Ramos (cell line): ENCODE measurements at regions not wholly inside any gene's neighbourhood (a gene's known extent, or its start where the extent isn't known, plus 50 kb on each side); places are given as distances from the start of the nearest gene placed in this dataset.

Experiments
- in situ Hi-C: fragments of 300-500 bp; cut with MboI; formaldehyde crosslinking; loops from one replicate; pipeline ENCODE4 v1.14.3; 2022; ENCODE audit warnings: low sequenced_read_pairs; ENCODE audit not compliant: unreplicated experiment

DNA sequence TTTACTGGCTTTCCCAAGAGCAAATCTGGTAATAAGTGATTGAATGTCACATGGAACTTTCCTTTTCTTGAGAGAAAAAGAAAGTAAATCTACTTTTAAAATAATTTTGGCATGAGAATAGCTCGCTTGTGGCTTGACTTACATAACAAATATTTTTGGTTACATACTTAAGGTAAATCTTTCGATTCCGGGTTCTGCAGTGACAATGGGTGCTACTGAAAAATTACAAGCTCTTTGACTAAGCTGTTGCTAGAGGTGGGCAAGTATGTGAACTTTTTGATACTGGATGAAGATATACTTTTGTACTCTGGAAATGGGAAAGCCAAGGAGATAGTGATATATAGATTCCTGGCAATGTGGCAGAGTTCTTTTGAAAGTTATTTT, 51.9 kb upstream of the OTOL1 start:
- in situ Hi-C loops = no loop called here

DNA sequence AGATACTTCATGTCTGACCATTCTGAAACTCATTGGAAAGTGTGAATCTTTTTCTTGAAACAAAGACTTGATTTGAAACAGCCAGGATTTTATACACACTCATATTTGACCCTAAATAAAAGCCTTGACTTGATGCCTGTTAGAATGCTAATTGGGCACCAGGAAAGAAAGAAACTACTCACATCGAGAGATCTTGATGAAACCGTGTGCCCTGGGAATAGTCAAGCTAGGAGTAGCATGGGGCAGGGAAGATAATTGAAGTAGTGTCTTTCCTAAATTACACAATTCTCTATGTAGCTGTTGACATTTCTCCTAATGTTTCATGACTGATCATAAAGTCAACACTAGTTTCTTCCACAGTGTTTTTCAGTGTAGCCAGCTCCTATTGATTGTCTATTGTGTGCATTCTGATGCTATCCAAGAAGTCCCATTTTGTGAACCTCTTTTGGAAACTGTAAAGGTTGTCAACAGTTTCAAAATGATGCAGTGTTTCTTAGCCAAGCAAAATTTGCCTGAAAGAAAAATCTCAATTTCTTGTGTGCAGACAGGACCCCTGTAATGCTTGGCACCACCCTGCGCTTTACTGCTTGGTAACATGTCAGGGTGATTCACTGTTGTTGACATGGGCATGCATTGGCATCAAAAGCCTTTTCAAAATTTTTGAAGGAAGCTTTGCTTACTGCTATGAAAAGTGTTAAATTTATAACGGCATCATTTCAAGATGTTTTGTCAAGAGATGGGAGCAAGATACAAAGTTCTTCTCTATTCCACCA, 52.5 kb upstream of the OTOL1 start:
- in situ Hi-C loops = no loop called here

DNA sequence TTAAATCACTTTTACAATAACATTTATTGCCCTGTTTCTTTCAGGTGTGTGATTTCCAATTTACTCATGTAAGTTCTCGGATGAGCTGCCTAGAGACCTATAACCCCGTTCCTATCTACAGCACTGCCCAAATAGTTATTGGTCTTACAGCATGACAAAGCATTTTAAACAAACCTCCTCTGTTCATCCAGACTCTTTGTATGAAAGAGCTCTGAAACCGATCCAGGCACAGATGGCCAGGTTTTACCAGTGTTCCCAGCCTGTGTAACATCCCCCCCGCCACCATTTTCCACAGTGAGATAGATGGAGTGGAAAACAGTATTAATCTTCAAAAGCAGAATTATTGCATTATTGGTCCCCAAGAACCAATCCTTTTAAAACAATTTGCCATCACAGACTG, 59.0 kb upstream of the SPTSSB start:
- in situ Hi-C loops = no loop called here

DNA sequence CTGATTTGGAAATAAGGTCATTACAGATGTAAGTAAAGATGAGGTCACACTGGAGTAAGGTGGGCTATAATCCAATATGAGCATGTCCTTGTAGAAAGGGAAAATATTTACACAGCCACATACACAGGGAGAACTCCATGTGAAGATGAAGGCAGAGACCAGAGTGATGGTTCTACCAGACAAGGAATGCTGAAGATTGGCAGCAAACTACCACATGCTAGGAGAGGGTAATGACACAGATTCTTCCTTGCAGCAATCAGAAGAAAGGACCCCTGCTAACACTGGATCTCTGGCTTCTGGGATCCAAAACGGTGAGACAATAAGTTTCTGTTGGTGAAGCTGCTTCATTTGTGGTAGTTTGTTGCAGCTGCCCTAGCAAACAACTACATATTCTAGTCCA, 56.0 kb upstream of the SPTSSB start:
- in situ Hi-C loops = loop anchor here (10.0 kb wide), 1 partner anchor 153 kb away; no protein-coding TSS in a partner anchor

DNA sequence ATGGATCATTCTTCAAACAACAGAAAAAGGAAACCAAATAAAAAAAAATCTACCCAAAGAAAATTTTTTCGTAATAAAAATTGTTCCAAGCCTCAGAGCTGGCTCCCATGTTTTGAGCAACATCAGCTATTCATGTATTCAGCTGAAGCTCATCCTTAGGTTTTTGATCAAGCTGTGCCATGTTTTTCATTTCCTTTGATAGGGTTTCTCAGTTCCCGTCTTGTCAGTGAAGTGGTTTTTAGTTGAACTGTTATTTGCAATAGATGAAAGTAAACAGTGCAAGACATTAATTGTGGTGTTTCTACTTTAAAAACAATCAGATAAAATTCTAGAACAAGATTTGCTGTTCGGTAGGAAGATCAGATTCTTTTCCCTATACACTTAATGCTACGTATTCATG, 55.4 kb upstream of the SPTSSB start:
- in situ Hi-C loops = loop anchor here (10.0 kb wide), 1 partner anchor 152 kb away; no protein-coding TSS in a partner anchor

DNA sequence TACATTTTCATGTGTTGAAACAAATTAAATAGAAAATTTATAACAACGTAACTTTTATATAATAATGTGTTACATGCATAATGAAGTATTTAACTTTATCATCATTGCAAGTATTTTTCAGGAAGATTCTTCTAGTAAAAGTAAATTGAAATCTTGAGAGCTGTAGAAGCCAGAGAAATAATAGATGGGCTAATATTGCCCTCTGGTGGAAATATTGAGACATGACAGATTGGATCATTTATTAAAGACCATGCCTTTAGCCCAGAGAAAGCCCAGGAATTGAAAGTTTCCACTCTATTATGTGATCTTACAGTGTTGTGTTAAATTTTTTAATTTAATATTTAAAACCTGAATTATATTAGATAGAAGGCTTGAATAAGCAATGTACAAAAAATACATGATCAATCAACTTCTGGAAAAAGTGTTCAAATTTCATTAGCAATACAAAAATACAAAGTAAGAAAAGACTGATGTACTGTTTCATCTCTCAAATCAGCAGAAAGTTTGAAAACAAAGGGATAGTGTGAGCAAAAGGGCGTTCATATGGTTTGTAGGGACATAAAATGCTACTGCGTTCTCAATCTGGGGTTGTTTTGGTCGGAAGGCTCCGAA, 52.7 kb upstream of the SPTSSB start:
- in situ Hi-C loops = loop anchor here (10.0 to 25.0 kb wide), 2 partner anchors 149 to 737 kb away; partner anchors contain the start of gene ARL14

DNA sequence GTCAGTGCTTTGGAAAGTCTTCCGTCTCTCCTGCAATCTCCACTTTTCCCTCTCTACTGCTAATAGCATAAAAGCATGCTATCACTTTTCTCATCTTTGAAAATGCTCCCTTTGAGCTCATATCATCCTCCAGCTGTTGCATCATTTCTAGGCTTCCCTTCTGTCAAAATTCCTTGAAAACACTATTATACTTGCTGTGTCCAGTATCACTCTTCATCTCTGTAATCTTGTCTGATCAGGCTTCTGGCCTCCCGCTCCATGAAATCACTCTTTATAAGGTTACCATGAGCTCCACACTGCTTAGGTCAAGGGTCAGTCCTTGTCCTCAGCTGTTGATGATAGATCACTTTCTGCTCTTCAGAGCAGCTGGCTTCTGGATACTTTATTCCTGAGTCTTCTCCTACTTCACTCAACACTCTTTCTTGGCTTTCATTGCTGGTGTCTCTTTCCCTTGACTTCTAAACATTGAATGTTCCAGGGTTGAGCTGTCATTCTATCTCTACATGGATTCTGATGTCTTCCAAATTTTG, 50.9 kb upstream of the SPTSSB start:
- in situ Hi-C loops = loop anchor here (10.0 to 25.0 kb wide), 2 partner anchors 147 to 735 kb away; partner anchors contain the start of gene ARL14
